GM23248 (cell line): ENCODE measurements at regions not wholly inside any gene's neighbourhood (a gene's known extent, or its start where the extent isn't known, plus 50 kb on each side); places are given as distances from the start of the nearest gene placed in this dataset.

Experiments
- DNase-seq: peaks from one replicate; pipeline ENCODE4 v3.0.0-alpha.2; 2015
- H2AFZ ChIP-seq: fragments of 200-600 bp; sonication (generic); 2 replicates; pipeline ENCODE4 v1.6.1; 2016; ENCODE audit warnings: antibody characterized with exemption
- H3F3A ChIP-seq: fragments of 200-600 bp; sonication (generic); 2 replicates; pipeline ENCODE4 v1.6.1; 2016; ENCODE audit warnings: mild to moderate bottlenecking, antibody characterized with exemption, mixed run types; ENCODE audit not compliant: insufficient read depth
- H3K27ac ChIP-seq: fragments of 200-600 bp; sonication (generic); 2 replicates; pipeline ENCODE4 v1.5.1; 2016; ENCODE audit warnings: mild to moderate bottlenecking
- H3K27me3 ChIP-seq: fragments of 200-600 bp; sonication (generic); replicated peaks from 2 replicates; pipeline ENCODE4 v1.6.1; 2016; ENCODE audit warnings: mild to moderate bottlenecking; ENCODE audit not compliant: insufficient read depth
- H3K36me3 ChIP-seq: fragments of 200-600 bp; sonication (generic); 2 replicates; pipeline ENCODE4 v1.6.1; 2016; ENCODE audit warnings: low read depth, mild to moderate bottlenecking
- H3K4me1 ChIP-seq: fragments of 200-600 bp; sonication (generic); 2 replicates; pipeline ENCODE4 v1.6.1; 2016; ENCODE audit warnings: mild to moderate bottlenecking; ENCODE audit not compliant: insufficient read depth
- H3K4me2 ChIP-seq: fragments of 200-600 bp; sonication (generic); one replicate; pipeline ENCODE4 v1.6.1; 2016; ENCODE audit warnings: mild to moderate bottlenecking; ENCODE audit not compliant: unreplicated experiment
- H3K4me3 ChIP-seq: fragments of 200-600 bp; sonication (generic); 2 replicates; pipeline ENCODE4 v1.5.1; 2016; ENCODE audit warnings: mild to moderate bottlenecking
- H3K79me2 ChIP-seq: fragments of 200-600 bp; sonication (generic); 2 replicates; pipeline ENCODE4 v1.6.1; 2016; ENCODE audit warnings: mild to moderate bottlenecking; ENCODE audit not compliant: insufficient read depth
- H3K9ac ChIP-seq: fragments of 200-600 bp; sonication (generic); 2 replicates; pipeline ENCODE4 v1.6.1; 2016; ENCODE audit warnings: mild to moderate bottlenecking
- H3K9me2 ChIP-seq: fragments of 200-600 bp; sonication (generic); 2 replicates; pipeline ENCODE4 v1.6.1; 2016; ENCODE audit warnings: mixed run types, mild to moderate bottlenecking, moderate library complexity; ENCODE audit not compliant: insufficient read depth
- H3K9me3 ChIP-seq: fragments of 200-600 bp; sonication (generic); one replicate; pipeline ENCODE4 v1.6.1; 2017; ENCODE audit warnings: low read depth
- H4K20me1 ChIP-seq: fragments of 200-600 bp; sonication (generic); 2 replicates; pipeline ENCODE4 v1.6.0; 2016; ENCODE audit not compliant: insufficient read depth
- EZH2 ChIP-seq: fragments of 200-600 bp; sonication (generic); IDR thresholded peaks from 2 replicates; pipeline ENCODE4 v1.6.1; 2018; ENCODE audit warnings: antibody characterized with exemption, mild to moderate bottlenecking; ENCODE audit not compliant: insufficient read depth, poor library complexity, severe bottlenecking
- EZH2phosphoT487 ChIP-seq: fragments of 200-600 bp; sonication (generic); IDR thresholded peaks from 2 replicates; pipeline ENCODE4 v1.6.1; 2018; ENCODE audit warnings: antibody characterized with exemption, moderate library complexity, mild to moderate bottlenecking, low read depth; ENCODE audit not compliant: insufficient read depth
- WGBS, 2 experiments: methylation state at CpG; one replicate each; pipeline ENCODE4 v1.1.6; 2015 to 2017; ENCODE audit warnings: low lambda C conversion rate in 2 of 2, low coverage in 1 of 2; ENCODE audit errors: missing lambda C conversion rate in 2 of 2; 5-methylcytosine and 5-hydroxymethylcytosine counted together
- in situ Hi-C: fragments of 300-500 bp; cut with MboI; formaldehyde crosslinking; loops from 2 replicates; pipeline ENCODE4 v1.15.0; 2020

- Histone ChIP-seq H3K27ac (no peak overlapping the region), H3K27me3 (no peaks in the 10 kb centered on the region), H3F3A (no peaks in the 10 kb centered on the region), H3K79me2 (no peaks in the 10 kb centered on the region), H3K36me3 (no peaks in the 10 kb centered on the region), H3K9me3 (no peaks in the 10 kb centered on the region), H3K9me2 (no peaks in the 10 kb centered on the region), H3K9ac (no peak overlapping the region), H3K4me3 (no peak overlapping the region), H4K20me1 (no peaks in the 10 kb centered on the region), H2AFZ (no peak overlapping the region), H3K4me2 (no peak overlapping the region), H3K4me1 (no peaks in the 10 kb centered on the region)
- TF ChIP-seq EZH2phosphoT487 (no peak), EZH2 (no peak)
- in situ Hi-C loops, result no loop called here
- 16 to 24% methylated on average over 6 of the region's 6 CpGs for WGBS, 2 experiments
- no peak for DNase-seq
These were observed 800.4 kb upstream of the AGA start for GRCh38 chr4:178242655-178243054.

DNA sequence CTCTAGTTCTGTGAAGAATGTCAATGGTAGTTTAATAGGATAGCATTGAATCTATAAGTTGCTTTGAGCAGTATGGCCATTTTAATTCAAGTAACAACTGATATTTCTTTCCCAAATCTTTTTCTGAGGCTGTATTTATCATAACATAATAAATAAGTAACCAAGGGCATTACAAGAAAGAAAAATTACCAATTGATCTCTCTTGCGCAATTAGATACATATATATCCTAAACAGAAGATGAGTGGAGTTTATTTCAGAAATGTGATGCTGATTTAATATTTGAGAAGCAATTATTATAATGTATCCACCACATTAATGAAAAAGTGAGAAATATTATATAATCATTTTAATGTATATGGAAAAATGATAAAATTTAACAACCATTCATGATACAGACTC lies 802.5 kb upstream of the AGA start:
- Histone ChIP-seq H3K4me3 (no peak overlapping the region), H3K27me3 (no peaks in the 10 kb centered on the region), H2AFZ (no peak overlapping the region), H3K4me2 (no peak overlapping the region), H3F3A (no peaks in the 10 kb centered on the region), H3K36me3 (no peaks in the 10 kb centered on the region), H3K9ac (no peak overlapping the region), H3K4me1 (no peaks in the 10 kb centered on the region), H4K20me1 (no peaks in the 10 kb centered on the region), H3K27ac (no peak overlapping the region), H3K79me2 (no peaks in the 10 kb centered on the region), H3K9me2 (no peaks in the 10 kb centered on the region), H3K9me3 (no peaks in the 10 kb centered on the region)
- no peak for DNase-seq
- TF ChIP-seq EZH2phosphoT487 (no peak), EZH2 (no peak)
- in situ Hi-C loops, result no loop called here
- WGBS, 2 experiments, result 22 to 26% methylated on average over 1 of the region's 1 CpG

DNA sequence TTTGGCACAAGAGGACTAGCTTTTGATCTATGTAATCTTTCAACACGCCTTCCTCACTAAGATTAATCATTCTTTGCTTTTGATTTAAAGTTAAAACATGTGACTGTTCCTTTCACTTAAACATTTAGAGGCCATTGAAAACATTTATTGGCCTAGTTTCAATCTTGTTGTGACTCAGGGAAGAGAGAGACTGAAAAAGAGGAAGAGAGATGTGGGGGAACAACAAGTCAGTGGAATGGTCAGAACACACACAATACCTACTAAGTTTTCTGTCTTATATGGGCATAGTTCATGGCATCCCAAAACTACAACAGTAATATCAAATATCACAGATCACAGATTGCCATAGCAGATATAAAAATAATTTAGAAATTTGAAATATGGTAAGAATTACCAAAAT lies 812.9 kb upstream of the AGA start:
- WGBS, 2 experiments, result 0% methylated on average over 1 of the region's 1 CpG
- Histone ChIP-seq H3K4me1 (no peaks in the 10 kb centered on the region), H3K9me3 (no peaks in the 10 kb centered on the region), H3K27me3 (no peaks in the 10 kb centered on the region), H3K79me2 (no peaks in the 10 kb centered on the region), H3K4me2 (no peak overlapping the region), H4K20me1 (no peaks in the 10 kb centered on the region), H3K4me3 (no peak overlapping the region), H2AFZ (no peak overlapping the region), H3K9ac (no peak overlapping the region), H3F3A (no peaks in the 10 kb centered on the region), H3K27ac (no peak overlapping the region), H3K36me3 (no peaks in the 10 kb centered on the region), H3K9me2 (no peaks in the 10 kb centered on the region)
- TF ChIP-seq EZH2, result no peak
- no peak for TF ChIP-seq EZH2phosphoT487
- DNase-seq, result no peak
- in situ Hi-C loops, result no loop called here

DNA sequence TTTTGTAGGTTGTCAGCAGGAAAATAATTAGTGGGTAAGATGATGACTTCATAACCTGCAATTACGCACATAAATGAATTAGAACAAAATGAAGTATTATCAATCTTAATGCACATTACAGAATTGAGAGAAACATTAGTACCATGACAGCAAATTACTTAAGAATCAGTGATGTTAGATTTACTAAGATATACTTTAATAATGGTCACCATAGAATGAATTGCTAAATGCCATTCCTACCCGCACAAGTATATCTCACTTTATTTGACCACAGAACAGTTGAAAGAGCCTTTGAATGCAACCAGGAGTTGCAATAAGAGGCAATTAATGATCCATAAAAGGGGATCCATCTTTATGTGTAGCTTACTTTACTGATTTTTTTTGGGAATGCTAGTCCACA lies 816.4 kb upstream of the AGA start:
- no peak overlapping the region for H3K4me3 ChIP-seq
- no peaks in the 10 kb centered on the region for H3K36me3 ChIP-seq
- no peaks in the 10 kb centered on the region for H3K9me2 ChIP-seq
- H3K27ac ChIP-seq, result no peak overlapping the region
- H3K27me3 ChIP-seq, result no peaks in the 10 kb centered on the region
- TF ChIP-seq EZH2phosphoT487 (no peak), EZH2 (no peak)
- no peaks in the 10 kb centered on the region for H3K79me2 ChIP-seq
- H3K9ac ChIP-seq, result no peak overlapping the region
- H4K20me1 ChIP-seq, result no peaks in the 10 kb centered on the region
- H3K4me2 ChIP-seq, result no peak overlapping the region
- in situ Hi-C loops, result no loop called here
- DNase-seq, result no peak
- H3F3A ChIP-seq, result no peaks in the 10 kb centered on the region
- H2AFZ ChIP-seq, result no peak overlapping the region
- WGBS, 2 experiments, result 52 to 54% methylated on average over 2 of the region's 2 CpGs
- H3K9me3 ChIP-seq, result no peaks in the 10 kb centered on the region
- no peaks in the 10 kb centered on the region for H3K4me1 ChIP-seq

DNA sequence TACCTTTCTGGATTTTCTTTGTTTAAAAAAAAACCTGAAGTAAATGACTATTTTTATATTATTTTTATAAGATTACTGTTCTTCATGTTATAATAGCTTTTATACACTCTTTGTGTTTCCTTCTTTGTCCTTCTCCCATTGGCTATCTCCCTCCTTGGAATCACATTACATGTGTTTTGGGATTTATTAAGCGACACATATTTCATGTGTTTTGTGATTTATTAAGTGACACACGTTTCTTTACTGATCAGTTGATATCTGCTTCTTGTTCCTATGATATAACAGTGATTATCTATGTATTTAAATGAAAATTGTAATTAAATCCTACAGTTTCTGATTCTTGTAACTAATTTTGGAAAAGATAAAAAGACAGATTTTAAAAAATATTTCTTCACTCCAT lies 817.3 kb upstream of the AGA start:
- Histone ChIP-seq H3K4me1 (no peaks in the 10 kb centered on the region), H3K4me2 (no peak overlapping the region), H2AFZ (no peak overlapping the region), H3F3A (no peaks in the 10 kb centered on the region), H3K36me3 (no peaks in the 10 kb centered on the region), H3K4me3 (no peak overlapping the region), H3K9me3 (no peaks in the 10 kb centered on the region), H3K9ac (no peak overlapping the region), H3K9me2 (no peaks in the 10 kb centered on the region), H3K79me2 (no peaks in the 10 kb centered on the region), H3K27ac (no peak overlapping the region), H3K27me3 (no peaks in the 10 kb centered on the region), H4K20me1 (no peaks in the 10 kb centered on the region)
- no peak for TF ChIP-seq EZH2phosphoT487
- no peak for TF ChIP-seq EZH2
- WGBS, 2 experiments, result 9 to 12% methylated on average over 2 of the region's 2 CpGs
- in situ Hi-C loops, result no loop called here
- DNase-seq, result no peak
